HG02571 (cell line): ENCODE measurements at regions not wholly inside any gene's neighbourhood (a gene's known extent, or its start where the extent isn't known, plus 50 kb on each side); places are given as distances from the start of the nearest gene placed in this dataset.

Experiments used
- ATAC-seq: cut with Tn5 transposase; IDR thresholded peaks from one replicate; pipeline ENCODE4 v1.9.1; 2021; ENCODE audit warnings: mild to moderate bottlenecking, moderate library complexity; ENCODE audit not compliant: unreplicated experiment

DNA sequence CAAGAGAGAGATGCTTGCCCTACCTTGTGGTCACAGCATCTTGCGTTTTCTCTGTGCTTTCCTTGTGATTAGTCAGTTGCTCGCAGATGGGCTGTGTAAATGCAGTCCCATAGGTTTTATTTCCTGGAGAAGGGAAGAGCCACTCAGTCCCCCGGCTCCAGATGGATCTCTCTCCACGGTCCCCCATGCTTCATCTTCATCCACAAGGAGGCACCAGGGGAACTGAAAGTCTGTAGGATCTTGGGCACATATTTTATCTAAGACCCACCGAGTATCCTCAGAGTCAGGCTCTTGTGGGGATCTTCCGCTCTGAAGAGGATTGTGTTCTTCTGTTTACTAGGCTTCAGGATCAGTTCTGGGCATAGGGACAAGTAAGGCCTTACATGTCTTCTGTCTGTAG is 66.8 kb upstream of the E2F8 start:
- no peak for ATAC-seq

- no peak for ATAC-seq
These were observed 65.6 kb upstream of the E2F8 start for GRCh38 chr11:19306179-19306944.

GRCh38 chr11:19301361-19301760 is 60.6 kb upstream of the E2F8 start:
- ATAC-seq: no peak

DNA sequence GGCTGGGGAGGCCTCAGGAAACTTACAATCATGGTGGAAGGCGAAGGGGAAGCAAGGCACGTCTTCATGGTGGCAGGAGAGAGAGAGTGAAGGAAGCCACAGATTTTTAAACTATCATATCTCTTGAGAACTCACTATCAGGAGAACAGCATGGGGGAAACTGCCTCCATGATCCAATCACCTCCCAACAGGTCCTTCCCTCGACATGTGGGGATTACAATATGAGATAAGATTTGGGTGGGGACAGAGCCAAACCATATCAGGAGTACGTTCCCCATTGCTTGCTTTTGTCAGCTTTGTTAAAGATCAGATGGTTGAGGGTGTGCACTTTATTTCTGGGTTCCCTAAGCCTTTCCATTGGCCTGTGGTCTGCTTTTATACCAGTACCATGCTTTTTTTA is 53.7 kb upstream of the E2F8 start:
- no peak for ATAC-seq

GRCh38 chr11:19291064-19291463 is 50.3 kb upstream of the E2F8 start:
- no peak for ATAC-seq
